OCI-LY3 (cell line): ENCODE measurements at regions not wholly inside any gene's neighbourhood (a gene's known extent, or its start where the extent isn't known, plus 50 kb on each side); places are given as distances from the start of the nearest gene placed in this dataset.

Experiments
- CTCF ChIP-seq: fragments of 200-600, 300-600 bp; sonication (generic); IDR thresholded peaks from 2 replicates; pipeline ENCODE4 v1.5.1; 2014; ENCODE audit warnings: antibody characterized with exemption, low read length, low read depth
- EZH2phosphoT487 ChIP-seq: fragments of 200-600 bp; shearing (Covaris generic); IDR thresholded peaks from 2 replicates; pipeline ENCODE4 v1.6.1; 2018; ENCODE audit warnings: antibody characterized with exemption, mixed run types, low read depth

- TF ChIP-seq CTCF (no peak), EZH2phosphoT487 (no peak)
These were observed 197.9 kb upstream of the TNP1 start for GRCh38 chr2:217057773-217058172.
